ENCODE measurements at regions not wholly inside any gene's neighbourhood (a gene's known extent, or its start where the extent isn't known, plus 50 kb on each side); places are given as distances from the start of the nearest gene placed in this dataset.

GRCh38 chr3:147760941-147761340 is 351.8 kb downstream of the ZIC1 start:
- no peak for TF ChIP-seq CTCF (IDR thresholded peaks at IDR 0.05)
- no peak for TF ChIP-seq POLR2A (IDR thresholded peaks at IDR 0.05)
